C1 segment of cervical spinal cord (tissue), 14 donors: ENCODE measurements at regions not wholly inside any gene's neighbourhood (a gene's known extent, or its start where the extent isn't known, plus 50 kb on each side); places are given as distances from the start of the nearest gene placed in this dataset.

Experiments used
- DNase-seq, 14 donors: peaks; one replicate each; lab custom pipeline; 2025; lab: John Stamatoyannopoulos, UW

GRCh38 chr11:69348414-69349235 is 54.7 kb downstream of the MYEOV start:
- DNase-seq, result no peak

GRCh38 chr11:69350040-69350439 is 56.1 kb downstream of the MYEOV start:
- DNase-seq, result no peak

GRCh38 chr11:69350596-69350995 is 56.6 kb downstream of the MYEOV start:
- no peak for DNase-seq

GRCh38 chr11:69351460-69351859 is 57.5 kb downstream of the MYEOV start:
- no peak for DNase-seq

GRCh38 chr11:69352166-69352565 is 58.2 kb downstream of the MYEOV start:
- no peak for DNase-seq

GRCh38 chr11:69352715-69353319 is 58.9 kb downstream of the MYEOV start:
- DNase-seq, result no peak

- no peak for DNase-seq
Measured at GRCh38 chr11:69353696-69354544, 60.0 kb downstream of the MYEOV start.

- no peak for DNase-seq
Measured at GRCh38 chr11:69354545-69354897, 60.6 kb downstream of the MYEOV start.

GRCh38 chr11:69355346-69355940 is 61.5 kb downstream of the MYEOV start:
- no peak for DNase-seq

- no peak for DNase-seq
Measured at GRCh38 chr11:69355959-69356702, 62.2 kb downstream of the MYEOV start.

GRCh38 chr11:69356703-69357457 is 62.9 kb downstream of the MYEOV start:
- DNase-seq, result no peak

- DNase-seq, result no peak
Measured at GRCh38 chr11:69357458-69358397, 63.8 kb downstream of the MYEOV start.

GRCh38 chr11:69358398-69359020 is 64.6 kb downstream of the MYEOV start:
- DNase-seq, result no peak

- no peak for DNase-seq
Measured at GRCh38 chr11:69359735-69360480, 66.0 kb downstream of the MYEOV start.

- DNase-seq, result no peak
Measured at GRCh38 chr11:69360606-69361005, 66.7 kb downstream of the MYEOV start.

GRCh38 chr11:69361048-69361447 is 67.1 kb downstream of the MYEOV start:
- DNase-seq, result no peak

GRCh38 chr11:69361466-69361865 is 67.5 kb downstream of the MYEOV start:
- DNase-seq, result no peak

- DNase-seq, result no peak
Measured at GRCh38 chr11:69362315-69362714, 68.4 kb downstream of the MYEOV start.
